ENCODE measurements at regions not wholly inside any gene's neighbourhood (a gene's known extent, or its start where the extent isn't known, plus 50 kb on each side); places are given as distances from the start of the nearest gene placed in this dataset.

- Histone ChIP-seq H3K4me2 (ENCODE audit: low read depth, low read length) (no peak overlapping the region), H2BK120ac (ENCODE audit: low read depth, low read length) (no peak overlapping the region), H3K23ac (ENCODE audit: low read depth, low read length) (no peak overlapping the region), H3K4ac (ENCODE audit: low read depth, low read length) (no peak overlapping the region), H3K27ac (ENCODE audit: insufficient read depth, low read length) (no peak overlapping the region), H2BK20ac (ENCODE audit: low read depth, low read length) (no peak overlapping the region), H3K4me3 (ENCODE audit: insufficient read depth, low read depth, low read length) (no peak overlapping the region), H3K4me1 (ENCODE audit: control insufficient read depth, insufficient read depth, low read length) (no peaks in the 10 kb centered on the region), H4K8ac (ENCODE audit: low read depth in 2 of 2, low read length in 2 of 2) (no peak overlapping the region), H3K18ac (ENCODE audit: low read depth, low read length) (no peak overlapping the region), H3K9me1 (ENCODE audit: insufficient read depth, low read length) (no peaks in the 10 kb centered on the region), H2BK15ac (ENCODE audit: low read depth, low read length) (no peak overlapping the region), H4K20me1 (ENCODE audit: insufficient read depth, low read length) (no peaks in the 10 kb centered on the region), H2AFZ (replicated peaks; ENCODE audit: low read length, poor library complexity) (no peak overlapping the region), H3K27me3 (ENCODE audit: control insufficient read depth, insufficient read depth, low read length) (no peaks in the 10 kb centered on the region), H4K5ac (ENCODE audit: low read depth, low read length) (no peak overlapping the region), H3K9me3 (ENCODE audit: control insufficient read depth, insufficient read depth, low read length) (no peaks in the 10 kb centered on the region), H2BK5ac (ENCODE audit: low read depth, low read length, poor library complexity, severe bottlenecking) (no peak overlapping the region), H3K79me1 (ENCODE audit: low read depth in 1 of 2, low read length in 2 of 2) (no peaks in the 10 kb centered on the region), H2AK9ac (replicated peaks; ENCODE audit: low read depth, low read length, poor library complexity) (no peak overlapping the region), H3K14ac (replicated peaks; ENCODE audit: low read depth, low read length) (no peak overlapping the region), H3K9ac (ENCODE audit: low read depth, low read length) (no peak overlapping the region), H4K91ac (ENCODE audit: insufficient read depth, low read depth, low read length) (no peak overlapping the region), H3K56ac (ENCODE audit: extremely low read depth, insufficient read depth, low read length) (no peak overlapping the region), H3K36me3 (ENCODE audit: control insufficient read depth, insufficient read depth, low read length) (no peaks in the 10 kb centered on the region), H2AK5ac (ENCODE audit: low read depth, low read length) (no peak overlapping the region)
- TF ChIP-seq USF2 (IDR thresholded peaks at IDR 0.05; ENCODE audit: low read depth, low read length) (no peak), MAFK (IDR thresholded peaks at IDR 0.05; ENCODE audit: low read depth, low read length) (no peak), FOS (IDR thresholded peaks at IDR 0.05; ENCODE audit: low read depth, low read length) (no peak), ELK1 (IDR thresholded peaks at IDR 0.05; ENCODE audit: borderline replicate concordance, low read depth, low read length) (no peak), RAD21 (IDR thresholded peaks at IDR 0.05; ENCODE audit: low read length) (no peak), RFX5 (IDR thresholded peaks at IDR 0.05; ENCODE audit: low read depth, low read length) (no peak), MXI1 (IDR thresholded peaks at IDR 0.05; ENCODE audit: borderline replicate concordance, low read depth, low read length) (no peak), RCOR1 (IDR thresholded peaks at IDR 0.05; ENCODE audit: insufficient replicate concordance, low read length) (no peak), NFE2L2 (IDR thresholded peaks at IDR 0.05; ENCODE audit: low read depth, low read length) (no peak)
- BruUV-seq (replicated peaks): no TSS peak
- dilution Hi-C loops (cut with HindIII; ENCODE audit: low sequenced_read_pairs, unreplicated experiment): no loop called here
- ATAC-seq (ENCODE audit: low read depth) (no peak), DNase-seq (no peak)
- ChIA-PET POLR2A (ENCODE audit: unreplicated experiment) (no interaction called here), CTCF (no interaction called here)
- in situ Hi-C loops (cut with MboI; ENCODE audit: low sequenced_read_pairs): no loop called here
- WGBS, 2 experiments (ENCODE audit: extremely low coverage in 2 of 2, insufficient read length in 1 of 2): no CpG with 5 or more reads among the region's 2 CpGs
- intact Hi-C loops (cut with micrococcal nuclease): no loop called here
Measured at GRCh38 chr9:31153250-31153840, 1231.1 kb upstream of the ACO1 start.
